Adrenal gland (tissue), 5 donors: ENCODE measurements at regions not wholly inside any gene's neighbourhood (a gene's known extent, or its start where the extent isn't known, plus 50 kb on each side); places are given as distances from the start of the nearest gene placed in this dataset.

Experiments used
- CTCF ChIP-seq, 6 experiments: fragments of 450-650 bp in 4 of 6; fragments of 200-600 bp in 2 of 6; sonication (generic) in 1 of 6; IDR thresholded peaks; 1 replicate in 5 of 6; 2 replicates in 1 of 6; pipeline versions ENCODE4 v1.5.1 to v1.8.0; 2016 to 2021; ENCODE audit warnings: antibody characterized with exemption in 6 of 6, mild to moderate bottlenecking in 2 of 6, moderate library complexity in 1 of 6
- POLR2A ChIP-seq, 2 donors: fragments of 450-650 bp; IDR thresholded peaks; one replicate each; pipeline ENCODE4 v1.6.1; 2017; ENCODE audit warnings: antibody characterized with exemption in 2 of 2, mild to moderate bottlenecking in 2 of 2, moderate library complexity in 1 of 2
- donor health status: DM: no; HTN: no; CAD: no.

- TF ChIP-seq POLR2A (IDR thresholded peaks at IDR 0.05), result no peak
- TF ChIP-seq CTCF (IDR thresholded peaks at IDR 0.05), result no peak
Observed at GRCh38 chr2:212873256-212873655, 278.2 kb downstream of the IKZF2 start.
